CD4-positive, alpha-beta T cell treated with Interleukin-6 for 4 hours (primary cell): ENCODE measurements at regions not wholly inside any gene's neighbourhood (a gene's known extent, or its start where the extent isn't known, plus 50 kb on each side); places are given as distances from the start of the nearest gene placed in this dataset.
"Not testable (repeated sequence)": the region's sequence is repeated elsewhere in the genome, so short reads cannot be mapped to it uniquely, and the experiment has no call there.

Experiments
- DNase-seq: peaks from one replicate; pipeline ENCODE4 v3.0.0-alpha.2; 2020; ENCODE audit warnings: mixed read lengths

GRCh38 chr22:15849772-15850171 lies 159.9 kb downstream of the POTEH start:
- not testable (repeated sequence) for DNase-seq

DNA sequence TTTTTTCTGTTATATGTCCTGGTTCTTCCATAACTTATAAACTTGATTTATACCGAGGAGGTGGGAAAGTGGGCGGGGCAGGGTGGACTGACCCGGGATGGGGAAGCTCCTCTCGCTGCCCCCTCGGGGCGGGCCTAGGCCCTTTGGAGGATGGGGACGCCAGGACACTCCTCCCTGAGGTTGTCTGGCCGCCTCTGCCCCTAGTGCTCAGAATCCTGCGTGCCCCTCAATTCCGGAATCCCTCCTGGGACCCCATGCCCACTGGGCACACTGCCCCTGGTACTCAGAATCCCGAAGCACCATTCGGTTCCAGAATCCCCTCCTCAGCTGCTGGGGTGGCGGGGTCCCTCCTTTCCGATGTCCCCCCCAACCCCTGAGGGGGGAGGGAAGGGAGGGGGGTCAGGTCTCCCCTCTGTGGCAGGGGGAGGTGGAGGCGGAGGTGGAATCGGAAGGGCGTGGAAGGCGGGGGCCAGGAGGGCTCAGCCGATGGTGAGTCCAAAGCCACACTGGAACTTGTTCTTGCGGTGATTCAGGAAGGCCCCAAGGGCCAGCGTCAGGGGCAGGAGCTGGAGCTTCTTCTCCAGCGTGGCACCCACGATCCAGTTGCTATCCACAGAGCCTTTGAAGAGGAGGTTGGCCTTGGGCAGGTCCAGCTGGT lies 164.0 kb downstream of the POTEH start:
- DNase-seq, result peak; percentile 0

GRCh38 chr22:15854421-15854820 lies 164.6 kb downstream of the POTEH start:
- DNase-seq, result peak; percentile 1

DNA sequence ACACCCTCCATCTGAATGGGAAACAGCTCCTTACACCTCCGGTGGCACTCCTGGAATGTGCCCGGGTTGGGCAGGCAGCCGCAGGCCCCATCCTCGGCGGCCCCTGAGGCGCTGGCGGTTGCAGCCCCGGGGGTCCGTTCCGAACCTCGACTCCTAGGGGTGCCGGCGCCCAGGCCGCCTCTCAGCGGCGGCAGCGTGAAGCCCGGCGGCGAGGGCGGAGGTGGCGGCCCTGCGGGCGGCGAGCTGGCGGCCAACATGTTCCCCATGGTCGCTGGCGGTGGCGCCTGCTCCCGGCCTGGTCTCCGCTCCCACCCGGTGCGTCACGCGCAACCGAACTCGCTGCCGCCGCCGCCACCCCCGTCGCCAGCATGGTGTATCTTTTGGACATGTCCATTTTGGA lies 165.2 kb downstream of the POTEH start:
- DNase-seq, result not testable (repeated sequence)

GRCh38 chr22:15880926-15881325 lies 191.1 kb downstream of the POTEH start:
- not testable (repeated sequence) for DNase-seq

- not testable (repeated sequence) for DNase-seq
Observed at GRCh38 chr22:15904326-15904725, 214.5 kb downstream of the POTEH start.

GRCh38 chr22:15911704-15912103 lies 221.9 kb downstream of the POTEH start:
- DNase-seq, result not testable (repeated sequence)

DNA sequence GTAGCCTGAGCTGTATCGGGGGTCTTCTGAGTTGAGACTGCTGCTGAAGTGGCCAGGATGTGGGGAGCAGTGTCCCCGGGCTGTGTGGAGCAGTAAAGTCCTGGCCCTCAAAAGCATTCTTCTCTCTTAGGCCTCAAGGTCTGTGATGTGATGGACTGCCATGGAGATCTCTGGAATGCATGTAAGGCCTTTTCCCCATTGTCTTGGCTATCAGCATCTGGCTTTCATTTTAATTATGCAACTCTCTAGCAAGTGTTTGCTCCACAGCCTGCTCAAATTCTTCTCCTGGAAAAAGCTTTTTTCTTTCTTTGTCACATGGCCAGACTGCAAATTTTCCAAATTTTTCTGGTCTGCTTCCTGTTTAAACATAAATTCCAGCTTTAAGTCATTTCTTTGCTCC lies 229.3 kb downstream of the POTEH start:
- not testable (repeated sequence) for DNase-seq

DNA sequence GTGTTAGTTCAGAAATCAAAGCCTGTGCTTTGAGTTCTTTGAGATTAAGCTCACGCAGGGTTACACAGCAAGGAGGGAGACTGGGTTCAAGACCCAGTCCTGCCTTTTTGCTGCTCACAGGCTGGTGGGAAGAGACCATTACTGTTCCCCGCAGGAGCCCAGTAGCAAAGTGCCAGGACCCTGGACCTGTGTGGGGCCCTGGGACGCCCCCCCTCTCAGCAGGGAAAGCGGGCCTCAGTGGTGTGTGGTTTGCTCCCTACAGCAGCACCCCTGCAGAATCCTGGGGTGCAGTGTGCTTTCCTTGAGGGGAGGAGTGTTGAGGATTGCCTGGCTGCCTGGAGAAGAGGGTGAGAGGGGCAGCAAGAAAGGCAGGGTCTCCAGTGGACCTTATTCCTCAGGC lies 231.1 kb downstream of the POTEH start:
- DNase-seq, result not testable (repeated sequence)

- not testable (repeated sequence) for DNase-seq
Observed at GRCh38 chr22:15922132-15922531, 232.3 kb downstream of the POTEH start.

GRCh38 chr22:15922666-15923065 lies 232.8 kb downstream of the POTEH start:
- DNase-seq, result not testable (repeated sequence)

DNA sequence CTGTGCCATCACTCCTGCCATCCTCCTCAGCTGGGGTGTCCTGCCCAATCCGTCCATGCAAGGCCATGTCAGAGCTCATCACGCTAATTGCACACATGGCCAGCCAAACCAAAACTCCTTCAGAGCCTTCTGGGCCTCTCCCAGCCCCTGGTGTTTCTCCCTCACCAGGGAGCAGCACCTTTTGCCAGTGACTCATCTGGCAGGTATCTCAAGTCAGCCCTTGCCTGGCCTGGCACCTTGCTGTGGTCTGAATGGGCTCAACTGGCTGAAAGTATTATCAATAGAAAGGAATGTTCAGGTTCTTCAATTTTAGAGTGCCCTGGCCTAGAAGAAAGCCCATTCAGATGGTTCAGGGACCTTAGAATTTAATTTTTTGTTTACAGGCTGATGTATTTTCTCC lies 235.0 kb downstream of the POTEH start:
- DNase-seq, result not testable (repeated sequence)

DNA sequence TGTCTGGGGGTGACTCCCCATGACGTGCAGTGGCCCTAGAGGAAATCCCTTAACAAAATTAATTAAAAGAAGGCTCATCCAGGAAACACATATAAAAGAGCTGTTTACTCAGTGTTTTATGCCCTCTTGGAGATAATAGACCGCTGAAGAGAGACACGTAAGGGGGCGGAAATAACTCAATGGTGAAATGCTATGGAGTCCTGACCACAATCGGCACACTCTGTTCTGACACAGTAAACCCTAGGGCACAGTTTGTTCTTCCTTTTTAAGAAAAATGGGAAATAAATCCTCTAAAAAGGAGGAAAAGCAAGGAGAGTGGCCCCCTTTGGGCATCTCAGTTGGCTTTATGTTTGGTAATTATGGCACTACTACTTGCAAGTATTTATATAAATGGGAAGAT lies 237.3 kb downstream of the POTEH start:
- not testable (repeated sequence) for DNase-seq
